GM21529 (cell line): ENCODE measurements at regions not wholly inside any gene's neighbourhood (a gene's known extent, or its start where the extent isn't known, plus 50 kb on each side); places are given as distances from the start of the nearest gene placed in this dataset.
"Not testable (repeated sequence)": the region's sequence is repeated elsewhere in the genome, so short reads cannot be mapped to it uniquely, and the experiment has no call there.

Source experiments
- ATAC-seq: cut with Tn5 transposase; IDR thresholded peaks from one replicate; pipeline ENCODE4 v1.9.1; 2021; ENCODE audit not compliant: unreplicated experiment

- ATAC-seq = no peak
These were observed 195.7 kb downstream of the IGLL1 start for GRCh38 chr22:23384431-23384830.

DNA sequence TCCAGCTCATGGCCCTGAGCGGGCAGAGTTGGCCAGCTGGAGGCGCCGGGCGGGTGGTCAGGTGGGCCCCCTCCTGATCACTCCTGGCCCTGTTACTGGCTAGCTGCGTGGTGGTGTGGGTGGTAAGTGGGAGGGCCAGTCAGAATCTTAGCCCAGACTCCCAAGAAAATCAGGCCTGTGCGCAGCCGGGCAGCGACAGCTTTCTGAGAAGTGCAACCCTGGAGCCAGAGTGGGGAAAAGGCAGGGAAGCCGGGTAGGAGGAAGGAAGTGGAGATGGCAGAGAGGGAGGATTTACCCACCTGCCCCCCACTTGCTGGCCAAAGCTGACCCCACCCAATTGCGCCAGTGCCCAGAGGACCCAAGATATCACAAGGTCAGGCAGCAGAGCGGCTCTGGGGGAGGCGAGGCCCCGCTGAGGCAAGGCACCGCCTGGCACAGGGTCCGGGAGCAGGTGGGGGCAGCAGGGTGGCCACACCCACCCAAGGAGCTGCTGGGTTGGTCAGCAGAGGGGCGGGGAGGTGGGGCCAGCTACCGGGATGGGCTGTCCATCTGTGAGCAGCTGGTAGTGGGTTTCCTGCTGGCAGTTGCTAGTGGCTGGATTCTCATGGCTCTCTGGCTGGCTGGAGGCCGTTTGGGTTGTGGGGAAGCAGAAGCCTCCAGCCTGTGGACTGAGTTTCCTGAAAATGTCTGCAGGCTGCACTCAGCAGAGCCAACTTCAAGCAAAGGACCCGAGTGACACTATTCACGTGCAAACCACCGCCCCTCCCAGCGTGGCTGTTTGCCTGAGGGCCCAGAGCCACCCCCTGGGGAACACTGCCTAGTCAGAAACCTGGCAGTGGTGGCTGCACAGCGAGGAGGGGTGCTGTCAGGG is 196.4 kb downstream of the IGLL1 start:
- no peak for ATAC-seq

GRCh38 chr22:23382428-23383218 is 197.5 kb downstream of the IGLL1 start:
- ATAC-seq = no peak

GRCh38 chr22:23381661-23382427 is 198.2 kb downstream of the IGLL1 start:
- ATAC-seq = no peak

DNA sequence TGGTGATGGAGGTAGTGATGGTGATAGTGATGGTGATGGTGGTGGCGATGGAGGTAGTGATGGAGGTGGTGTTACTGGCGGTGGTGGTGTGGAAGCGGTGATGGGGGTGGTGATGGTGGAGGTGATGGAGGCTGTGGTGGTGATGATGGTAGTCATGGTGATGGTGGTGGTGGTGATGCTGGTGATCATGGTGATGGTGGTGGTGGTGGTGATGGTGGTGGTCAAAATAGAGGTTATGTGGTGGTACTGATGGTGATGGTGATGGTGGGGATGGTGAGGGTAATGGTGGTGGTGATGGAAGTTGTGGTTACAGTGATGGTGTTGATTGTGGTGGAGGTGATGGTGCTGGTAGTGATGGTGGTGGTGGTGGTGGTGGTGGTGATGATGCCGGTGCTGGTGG is 199.2 kb downstream of the IGLL1 start:
- ATAC-seq = no peak

GRCh38 chr22:23380230-23380573 is 199.9 kb downstream of the IGLL1 start:
- no peak for ATAC-seq

DNA sequence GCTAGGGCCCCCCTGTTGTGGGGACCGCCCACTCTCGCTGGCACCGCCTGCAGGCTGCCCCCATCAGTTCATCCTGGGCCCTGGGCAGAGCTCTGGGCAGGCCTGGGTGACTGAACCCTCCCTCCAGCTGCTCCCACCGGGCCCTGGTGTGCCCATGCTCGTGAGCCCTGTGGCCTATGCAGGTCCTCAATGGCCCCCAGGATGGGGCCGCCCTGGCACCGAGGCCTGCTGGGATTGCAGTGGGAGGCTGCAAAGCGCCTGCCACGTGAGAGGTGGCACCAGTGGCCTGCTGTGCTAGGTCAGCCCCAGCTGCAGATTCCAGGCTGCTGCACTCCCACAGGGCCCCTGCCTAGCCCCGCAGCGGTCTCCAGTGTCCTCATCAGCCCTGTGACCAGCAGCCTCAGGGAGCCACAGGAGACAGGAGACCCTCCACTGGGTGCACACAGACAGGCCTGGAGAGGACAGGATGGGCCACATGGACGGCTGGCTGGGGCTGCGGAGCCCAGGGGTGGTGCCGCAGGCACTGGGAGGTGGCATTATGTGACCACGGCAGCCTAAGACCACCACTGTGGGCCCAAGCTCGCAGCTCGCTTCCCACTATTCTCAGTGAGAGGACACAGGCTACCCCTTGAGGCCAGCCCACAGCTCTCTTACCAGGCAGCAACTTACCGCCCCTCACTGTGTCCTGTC is 199.4 kb downstream of the BCR start:
- ATAC-seq = not testable (repeated sequence)

GRCh38 chr22:23377767-23378166 is 197.5 kb downstream of the BCR start:
- no peak for ATAC-seq

GRCh38 chr22:23376256-23376655 is 195.9 kb downstream of the BCR start:
- no peak for ATAC-seq

GRCh38 chr22:23375031-23375827 is 194.9 kb downstream of the BCR start:
- no peak for ATAC-seq

DNA sequence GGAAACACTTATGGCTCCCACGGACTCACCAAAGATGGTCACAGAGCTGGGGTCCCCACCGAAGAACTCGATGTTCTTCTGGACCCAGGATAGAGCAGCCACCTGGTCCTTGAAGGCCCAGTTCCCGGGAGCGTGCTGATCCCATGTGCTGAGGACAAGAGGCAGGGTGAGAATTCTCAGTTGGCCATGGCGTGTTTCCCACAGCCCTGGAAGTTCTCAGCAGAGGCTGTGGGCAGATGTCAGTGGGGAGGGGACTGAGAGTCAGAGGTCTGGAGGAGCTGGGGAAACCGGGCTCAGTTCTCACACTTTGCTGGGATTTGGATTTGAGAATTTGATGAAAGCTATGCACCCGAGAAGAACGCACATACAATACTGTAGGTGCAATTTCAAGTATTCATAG is 193.3 kb downstream of the BCR start:
- no peak for ATAC-seq

DNA sequence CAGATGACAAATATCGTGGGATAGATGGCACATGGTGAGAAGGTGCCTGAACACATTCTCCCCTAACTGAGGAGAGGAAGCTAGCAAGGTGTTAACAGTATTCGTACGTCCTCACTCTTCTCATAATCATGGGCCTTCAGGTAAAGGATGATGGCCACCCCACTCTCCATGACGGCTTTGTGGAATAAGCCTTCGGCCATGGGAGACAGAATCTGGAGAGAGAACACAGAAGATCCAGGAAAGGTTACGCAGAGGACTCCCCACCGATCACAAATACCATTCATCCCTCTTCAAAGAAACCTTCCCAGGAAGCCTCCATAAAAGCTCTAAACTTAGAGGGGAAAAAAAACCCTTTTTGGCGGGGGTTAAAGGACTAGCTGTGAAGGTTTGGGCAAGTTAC is 189.9 kb downstream of the BCR start:
- no peak for ATAC-seq

- no peak for ATAC-seq
These were observed 188.9 kb downstream of the BCR start for GRCh38 chr22:23369054-23369685.
